KBM-7 (cell line): ENCODE measurements at regions not wholly inside any gene's neighbourhood (a gene's known extent, or its start where the extent isn't known, plus 50 kb on each side); places are given as distances from the start of the nearest gene placed in this dataset.

Experiments
- DNase-seq: peaks from one replicate; pipeline ENCODE4 v3.0.0-alpha.2; 2015
- in situ Hi-C: fragments of 300-500 bp; cut with MboI; formaldehyde crosslinking; loops from 2 replicates; pipeline ENCODE4 v1.14.3; 2020; ENCODE audit warnings: low sequenced_read_pairs, low pct_unique_long_range_greater_than_20kb, mixed read lengths

DNA sequence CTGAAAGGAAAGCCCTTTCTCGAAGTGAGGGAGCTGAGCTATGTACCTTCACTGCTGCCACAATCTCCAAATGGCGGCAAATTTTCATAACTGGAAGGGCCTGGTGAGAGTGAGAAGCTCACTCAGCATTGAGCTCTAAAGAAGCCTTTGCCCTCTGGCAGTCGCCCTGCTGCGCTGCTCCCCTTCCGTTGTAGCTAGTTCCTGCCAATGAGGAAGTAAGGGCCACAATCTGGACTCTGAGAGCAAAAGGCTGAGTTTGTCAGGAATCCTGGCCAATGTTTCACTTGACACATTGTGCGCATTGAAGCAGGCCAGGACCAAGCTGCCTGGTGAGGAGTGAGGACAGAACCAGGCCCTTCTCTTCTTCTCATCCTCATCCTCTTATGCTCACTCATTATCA is 579.5 kb downstream of the PDCD6IP start:
- in situ Hi-C loops = no loop called here
- DNase-seq = no peak

DNA sequence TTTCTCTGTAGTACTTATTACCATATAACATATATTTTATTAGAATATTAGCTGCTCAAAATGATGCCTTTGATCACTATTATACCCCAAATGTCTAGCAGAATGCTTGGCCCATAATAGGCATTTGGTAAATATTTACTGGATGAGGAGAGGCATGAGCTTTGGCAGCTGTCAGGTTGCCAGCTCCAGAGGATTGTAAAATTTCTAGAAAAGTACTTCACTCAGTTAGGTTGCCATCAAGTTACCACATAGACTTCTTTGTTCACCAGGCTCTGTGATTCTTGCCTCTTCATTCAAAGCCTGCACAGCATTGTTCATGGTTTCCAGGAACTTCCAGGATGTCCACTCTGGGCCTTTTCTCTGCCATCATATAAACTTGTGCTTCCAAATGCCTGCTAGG is 582.8 kb downstream of the PDCD6IP start:
- in situ Hi-C loops = no loop called here

DNA sequence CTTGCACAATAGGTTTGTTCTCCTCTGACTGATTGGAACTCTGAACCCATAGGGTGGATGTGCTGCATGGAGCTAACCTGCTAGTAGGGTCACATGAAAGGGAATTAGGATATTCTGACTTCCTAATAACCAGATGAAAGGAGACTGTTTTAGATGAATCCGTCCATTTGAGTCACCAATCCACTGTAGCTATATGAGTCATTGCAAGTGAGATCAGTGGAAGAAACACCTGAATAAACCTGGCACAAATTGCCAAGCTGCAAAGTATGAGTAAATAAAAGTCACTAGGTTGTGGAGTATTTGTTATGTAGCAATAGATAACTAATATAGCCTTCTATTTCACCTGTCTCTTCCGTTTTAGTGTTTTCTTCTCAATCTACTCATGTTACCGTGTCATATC is 584.4 kb downstream of the PDCD6IP start:
- in situ Hi-C loops = no loop called here
- DNase-seq = no peak

More for the DNA sequence above, 582.8 kb downstream of the PDCD6IP start:
- no peak for DNase-seq

DNA sequence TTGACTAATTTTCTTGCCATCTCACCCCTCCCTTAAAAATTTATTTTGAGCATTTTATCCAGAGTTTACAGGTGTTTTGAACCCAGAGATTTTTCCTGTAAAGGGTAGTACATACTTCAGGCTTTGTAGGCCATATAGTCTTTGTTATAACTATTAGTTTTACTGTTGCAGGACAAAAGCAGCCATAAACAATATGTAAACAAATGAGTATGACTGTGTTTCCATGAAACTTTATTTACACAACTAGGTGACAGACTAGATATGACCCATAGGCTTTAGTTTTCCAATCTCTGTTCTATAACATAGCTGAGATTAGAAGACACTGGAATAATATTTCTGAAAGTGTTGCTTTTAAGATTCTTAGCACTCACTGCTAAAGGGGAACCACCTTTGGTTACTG is 587.9 kb downstream of the PDCD6IP start:
- in situ Hi-C loops = no loop called here
- no peak for DNase-seq

DNA sequence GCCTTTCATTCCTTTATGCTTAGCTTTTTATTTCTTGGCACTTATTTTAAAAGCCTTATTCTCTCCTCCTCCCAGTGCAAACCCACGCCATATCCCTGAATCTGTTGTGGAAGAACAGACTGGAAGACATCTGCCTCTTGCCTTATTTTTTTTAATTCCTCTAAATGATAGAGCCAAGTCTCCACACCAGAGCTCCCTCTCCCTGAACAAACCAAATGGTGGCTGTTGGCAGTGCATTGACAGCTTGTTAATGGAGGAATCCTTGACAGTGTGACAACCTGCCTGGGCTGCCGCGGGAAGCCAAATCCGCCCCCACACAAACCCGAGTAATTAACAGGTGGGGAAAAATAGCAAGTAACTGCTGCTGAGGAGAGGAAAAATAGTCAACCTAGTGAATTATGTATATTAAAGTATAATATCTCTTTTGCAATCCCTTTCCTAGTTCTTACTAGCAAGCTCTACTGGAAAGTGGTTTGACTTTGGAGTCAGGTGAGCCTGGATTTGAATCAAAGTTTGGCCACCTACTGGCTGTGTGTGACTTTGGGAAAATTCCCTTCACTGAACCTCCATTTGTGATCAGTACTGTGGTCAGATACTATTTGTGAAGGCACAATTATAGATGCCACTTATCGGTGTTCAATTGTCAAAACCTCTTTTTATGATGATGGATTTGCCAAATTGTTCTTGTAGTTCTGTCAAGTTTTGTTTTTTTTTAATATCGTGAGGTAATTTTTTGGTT is 589.6 kb downstream of the PDCD6IP start:
- DNase-seq = no peak
- in situ Hi-C loops = no loop called here

DNA sequence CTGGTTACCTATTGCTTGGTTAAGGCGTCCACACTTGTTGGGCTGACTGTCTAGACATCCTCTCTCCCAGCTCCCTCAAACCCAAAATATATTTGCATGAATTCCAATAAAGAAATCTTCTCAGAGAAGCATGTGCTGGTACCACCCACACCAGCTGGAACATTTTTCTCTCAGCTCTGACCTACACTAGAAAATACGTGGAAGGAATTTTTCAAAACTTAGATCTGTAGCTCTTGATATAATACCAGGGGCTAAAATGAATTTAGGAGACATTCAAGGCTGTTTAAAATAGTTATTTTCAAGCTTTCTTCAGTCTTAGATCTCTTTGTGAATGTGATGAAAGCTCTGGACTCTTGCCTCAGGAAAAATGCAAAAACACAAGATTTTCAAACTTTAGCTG is 590.4 kb downstream of the PDCD6IP start:
- no peak for DNase-seq
- in situ Hi-C loops = no loop called here

DNA sequence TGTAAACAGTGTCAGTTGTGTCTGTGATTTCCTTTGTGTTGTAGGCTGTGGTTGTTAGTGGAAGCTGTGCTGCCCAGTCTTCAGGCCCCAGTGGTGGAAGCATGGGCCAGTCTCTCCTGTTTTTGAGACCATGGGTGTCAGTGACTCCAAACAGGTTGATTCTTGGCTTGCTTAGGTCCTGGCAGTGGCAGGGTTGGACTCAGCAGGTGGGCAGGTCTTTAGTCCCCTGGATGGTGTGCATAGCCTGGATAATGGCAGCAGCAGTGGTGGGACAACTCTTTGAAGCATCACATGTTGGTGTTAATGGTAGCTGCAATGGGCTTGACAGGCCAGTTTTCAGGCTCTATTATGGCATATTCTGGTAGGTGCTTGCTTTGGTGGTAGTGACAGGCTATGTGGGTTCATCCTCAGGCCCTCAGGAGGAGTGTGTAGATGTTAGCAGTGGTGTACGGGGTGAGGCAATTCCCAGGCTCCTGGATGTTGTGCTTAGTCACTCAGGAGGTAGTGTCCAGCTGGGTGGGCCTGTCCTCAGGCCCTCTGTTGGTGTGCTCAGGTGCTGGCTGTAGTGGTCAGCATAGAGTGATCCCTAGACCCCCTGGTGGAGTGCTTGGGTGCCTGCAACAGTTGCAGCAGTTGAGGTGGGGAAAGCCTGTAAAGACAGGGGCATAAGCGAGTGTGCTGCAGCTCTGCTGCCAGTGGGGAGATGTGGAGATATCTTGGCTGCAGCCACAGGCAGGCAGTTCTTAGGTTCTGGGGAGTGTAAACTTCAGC is 596.7 kb downstream of the PDCD6IP start:
- in situ Hi-C loops = no loop called here
- DNase-seq = no peak

DNA sequence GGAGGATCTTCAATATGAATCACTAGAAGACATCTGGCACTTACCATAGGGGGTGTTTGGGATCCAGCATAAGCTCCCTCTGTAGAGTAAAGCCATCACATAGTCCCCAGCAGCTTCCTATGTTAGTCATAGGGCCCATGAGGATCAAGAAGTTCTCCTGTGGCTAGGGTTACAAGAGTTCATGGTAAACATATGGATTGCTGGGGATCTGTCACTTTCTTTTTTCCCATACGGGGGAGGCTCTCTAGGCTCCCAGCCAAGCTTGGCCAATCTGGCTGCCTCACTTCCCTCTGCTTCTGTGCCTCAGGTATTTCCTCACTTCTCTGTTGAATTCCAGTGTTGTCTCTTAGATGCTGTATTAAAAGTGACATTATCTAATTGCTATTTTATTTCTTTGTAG is 597.9 kb downstream of the PDCD6IP start:
- DNase-seq = no peak
- in situ Hi-C loops = no loop called here

DNA sequence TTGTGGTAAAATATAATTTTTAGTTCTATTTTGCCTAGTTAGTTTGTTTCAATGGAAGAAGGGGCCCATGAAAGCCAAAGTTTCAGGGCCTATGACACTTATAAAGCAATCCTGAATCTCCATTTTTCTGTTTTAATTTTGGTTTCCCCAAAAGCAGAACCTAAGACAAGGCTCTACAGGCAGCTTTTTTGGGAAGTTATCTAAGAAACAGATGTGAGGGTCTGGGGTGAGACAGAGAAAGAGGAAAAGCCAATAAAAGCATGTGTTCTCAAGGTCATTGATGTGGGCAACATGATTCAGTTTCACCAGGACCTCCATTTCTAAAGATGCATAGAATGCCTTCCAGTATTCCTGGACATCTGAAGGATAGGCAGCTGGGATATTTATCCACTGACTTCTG is 598.5 kb downstream of the PDCD6IP start:
- in situ Hi-C loops = no loop called here
- DNase-seq = no peak

DNA sequence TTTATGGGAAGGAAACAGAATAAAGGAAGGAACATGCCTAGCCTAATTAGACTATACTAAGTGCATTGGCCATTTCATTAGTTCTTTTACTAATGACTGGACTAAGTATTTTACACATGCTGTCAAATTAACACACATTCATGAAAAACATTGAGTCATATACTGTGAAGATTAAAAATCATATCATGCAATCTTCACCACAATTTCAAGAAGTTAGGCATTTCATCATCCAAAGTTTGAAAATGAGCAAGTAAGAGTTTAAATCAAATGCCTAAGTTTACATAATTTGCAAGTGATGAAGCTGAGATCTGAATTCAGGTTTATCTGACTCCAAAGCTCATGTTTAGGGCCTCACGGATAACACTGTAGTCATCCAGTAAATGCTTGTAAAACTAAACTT is 601.0 kb downstream of the PDCD6IP start:
- DNase-seq = no peak

DNA sequence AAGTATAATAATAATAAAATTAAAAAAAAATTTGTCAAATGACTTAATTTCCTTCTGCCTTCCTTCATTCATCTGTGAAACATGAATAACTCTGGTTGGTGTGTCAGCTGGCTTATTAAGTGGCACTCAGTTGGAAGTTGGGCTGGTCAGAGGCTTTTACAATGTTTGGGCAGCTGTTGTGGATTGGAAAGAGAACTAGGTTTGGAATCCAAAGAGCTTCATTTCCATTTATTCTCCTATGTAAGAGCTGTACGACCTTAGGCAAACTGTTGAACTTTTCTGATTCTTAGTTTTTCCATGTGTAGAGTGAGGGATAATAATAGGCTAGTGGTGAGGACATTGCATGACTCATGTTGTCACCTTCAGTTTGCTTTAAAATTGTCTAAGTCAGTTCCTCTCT is 606.7 kb downstream of the PDCD6IP start:
- in situ Hi-C loops = no loop called here
- no peak for DNase-seq

More for the DNA sequence above, 601.0 kb downstream of the PDCD6IP start:
- in situ Hi-C loops = no loop called here

DNA sequence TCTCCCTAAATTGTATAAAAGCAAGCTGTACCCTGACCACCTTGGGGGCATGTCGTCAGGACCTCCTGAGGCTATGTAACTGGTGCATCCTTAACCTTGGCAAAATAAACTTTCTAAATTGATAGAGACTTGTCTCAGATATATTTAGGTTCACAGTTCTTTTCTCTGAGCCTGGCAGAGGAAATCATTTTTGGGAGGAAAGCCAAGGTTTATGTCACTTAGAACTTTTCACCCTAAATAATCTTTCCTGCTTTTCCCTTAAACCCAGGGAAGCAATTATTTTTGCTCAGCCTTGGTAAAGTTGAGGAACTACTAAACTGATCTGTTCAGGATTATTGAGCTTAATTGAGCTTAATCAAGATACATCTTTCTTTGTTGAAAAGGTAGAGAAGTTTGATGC is 608.9 kb downstream of the PDCD6IP start:
- no peak for DNase-seq
- in situ Hi-C loops = no loop called here

DNA sequence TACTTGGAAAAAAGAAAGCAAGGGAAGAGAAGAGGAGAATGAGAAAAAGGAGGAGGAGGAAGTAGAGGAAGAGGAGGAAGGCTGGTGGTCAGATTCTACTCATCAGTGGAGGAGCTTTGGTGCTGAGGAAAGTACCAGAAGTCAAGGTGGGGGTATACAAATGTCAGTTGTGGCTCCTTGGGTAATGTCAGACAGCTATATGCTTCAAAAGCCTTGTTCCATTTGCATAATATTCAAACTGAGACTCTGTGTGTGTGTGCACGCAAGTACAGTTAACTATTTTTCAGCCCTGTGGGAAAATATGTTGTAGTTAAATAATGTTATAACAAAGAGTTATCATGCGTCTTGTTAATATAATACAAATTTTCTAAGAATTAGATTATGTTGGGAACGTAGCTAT is 609.7 kb downstream of the PDCD6IP start:
- in situ Hi-C loops = no loop called here
- no peak for DNase-seq

DNA sequence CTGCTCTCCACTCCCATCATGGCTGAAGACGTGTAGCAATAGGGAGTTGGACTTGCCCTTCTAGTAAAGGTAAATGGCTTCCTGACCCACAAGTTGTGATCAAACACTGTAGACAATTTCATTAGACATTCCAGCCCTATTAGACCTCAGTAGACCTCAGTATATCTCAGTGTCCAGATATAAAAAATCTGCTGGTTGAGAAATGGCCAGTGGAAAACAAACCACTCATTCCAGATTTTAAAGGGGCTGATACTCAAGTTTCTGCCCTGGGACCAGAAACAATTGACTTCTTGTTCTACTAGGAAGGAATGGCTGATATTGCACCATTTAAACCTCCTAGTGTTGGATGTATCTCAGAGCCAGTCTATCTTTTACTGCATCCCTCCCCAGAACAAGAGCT is 613.2 kb downstream of the PDCD6IP start:
- no peak for DNase-seq
- in situ Hi-C loops = no loop called here

DNA sequence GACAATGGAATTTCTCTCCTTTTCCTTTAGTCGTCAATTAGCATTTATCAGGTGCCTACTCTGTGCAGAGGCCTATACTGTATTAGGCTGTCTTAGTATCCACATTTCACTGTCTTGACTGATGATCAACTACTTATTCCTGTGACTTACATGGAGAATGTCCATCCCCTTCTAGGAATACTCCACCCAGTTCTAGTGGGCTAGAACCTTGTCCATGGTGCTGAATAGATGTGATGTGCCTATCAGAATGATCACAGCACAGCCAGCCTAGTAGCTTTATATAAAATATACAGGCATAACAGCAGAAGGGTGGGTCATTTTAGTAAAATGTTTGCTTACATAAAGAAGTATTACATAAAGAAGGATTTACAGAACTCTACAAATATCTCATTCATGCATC is 621.4 kb downstream of the PDCD6IP start:
- in situ Hi-C loops = no loop called here
- peak; percentile 9 for DNase-seq

DNA sequence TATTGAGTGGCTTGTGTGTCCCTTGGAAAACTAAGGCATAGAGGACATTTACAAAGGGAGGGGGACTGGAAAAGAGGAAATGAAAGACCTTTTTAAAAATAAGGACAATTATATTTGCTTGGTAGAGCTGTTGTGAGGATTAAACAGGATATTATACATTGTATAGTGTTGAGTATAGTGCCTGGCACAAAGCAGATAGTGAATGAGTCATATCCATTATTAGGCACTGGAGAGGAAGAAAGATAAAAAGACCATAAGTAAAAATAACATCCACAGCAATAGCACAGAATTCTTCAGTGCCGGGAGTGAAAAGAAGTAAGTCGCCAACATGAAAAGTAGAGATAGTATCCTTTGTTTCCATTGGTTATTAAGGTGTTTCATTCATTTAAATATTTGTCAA is 623.3 kb downstream of the PDCD6IP start:
- DNase-seq = no peak
- in situ Hi-C loops = no loop called here

DNA sequence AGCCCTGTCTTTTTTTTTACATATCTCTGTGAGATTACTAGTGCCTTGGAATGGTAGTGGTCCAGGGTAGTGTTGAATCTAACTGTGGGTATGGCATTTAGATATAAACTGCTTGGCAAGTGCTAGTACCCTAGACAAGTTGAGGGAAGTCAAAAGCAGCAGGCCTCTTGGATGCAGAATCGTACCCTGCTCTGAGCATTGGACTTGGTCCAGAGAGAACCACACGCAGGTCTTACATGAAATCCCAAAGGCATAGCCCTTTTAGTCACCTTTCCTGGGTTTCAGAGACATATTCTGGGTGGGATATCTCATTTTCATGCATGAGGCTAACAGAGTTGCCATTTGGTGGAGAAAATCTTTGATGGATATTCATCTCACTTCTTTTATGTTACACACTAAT is 641.4 kb downstream of the PDCD6IP start:
- no peak for DNase-seq
- in situ Hi-C loops = no loop called here

DNA sequence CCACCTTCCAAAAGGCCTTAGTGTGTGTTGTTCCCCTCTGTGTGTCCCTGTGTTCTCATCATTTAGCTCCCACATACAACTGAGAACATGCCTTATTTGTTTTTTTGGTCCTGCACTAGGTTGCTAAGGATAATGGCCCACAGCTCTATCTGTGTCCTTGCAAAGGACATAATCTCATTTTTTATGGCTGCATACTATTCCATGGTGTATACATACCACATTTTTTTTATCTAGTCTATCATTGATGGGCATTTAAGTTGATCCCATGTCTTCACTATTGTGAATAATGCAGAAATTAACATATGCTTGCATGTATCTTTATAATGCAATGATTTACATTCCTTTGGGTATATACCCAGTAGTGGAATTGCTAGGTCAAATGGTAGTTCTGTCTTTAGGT is 645.7 kb downstream of the PDCD6IP start:
- in situ Hi-C loops = no loop called here
- DNase-seq = no peak

DNA sequence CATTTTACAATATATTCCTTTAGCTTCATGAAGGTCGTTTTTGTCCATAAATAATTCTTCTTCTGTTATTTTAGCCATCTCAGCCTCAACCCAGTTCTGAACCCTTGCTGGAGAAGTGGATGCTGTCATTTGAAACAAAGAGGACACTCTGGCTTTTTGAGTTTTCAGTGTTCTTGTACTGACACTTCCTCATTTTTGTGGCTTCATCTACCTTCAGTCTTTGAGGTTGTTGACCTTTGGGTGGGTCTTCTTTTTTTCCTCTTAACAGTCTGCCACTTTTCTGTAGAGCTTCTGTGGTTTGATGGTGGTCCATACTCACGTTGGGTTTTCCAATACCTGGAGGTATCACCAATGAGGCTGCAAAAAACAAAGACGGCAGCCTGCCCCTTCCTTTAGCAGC is 650.9 kb downstream of the PDCD6IP start:
- DNase-seq = peak; percentile 2
- in situ Hi-C loops = no loop called here

DNA sequence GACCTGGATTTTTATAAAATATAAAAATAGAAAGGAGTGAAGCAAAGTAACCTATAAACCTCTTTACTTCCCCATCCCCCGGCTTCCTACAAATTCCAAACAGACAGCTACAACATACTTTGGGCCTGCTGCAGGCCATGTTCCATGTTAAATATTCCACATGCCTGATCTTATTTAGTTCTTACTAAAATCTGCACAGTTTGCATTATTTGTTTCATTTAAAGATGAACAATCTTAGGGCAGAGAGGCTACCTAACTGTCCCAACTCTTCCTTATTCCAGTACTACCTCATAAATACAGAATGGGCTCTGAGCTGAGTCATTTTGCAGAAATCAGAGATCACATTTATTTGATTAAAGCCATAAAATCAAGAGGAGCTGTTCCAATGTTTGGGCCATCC is 665.0 kb downstream of the PDCD6IP start:
- in situ Hi-C loops = no loop called here
- no peak for DNase-seq

DNA sequence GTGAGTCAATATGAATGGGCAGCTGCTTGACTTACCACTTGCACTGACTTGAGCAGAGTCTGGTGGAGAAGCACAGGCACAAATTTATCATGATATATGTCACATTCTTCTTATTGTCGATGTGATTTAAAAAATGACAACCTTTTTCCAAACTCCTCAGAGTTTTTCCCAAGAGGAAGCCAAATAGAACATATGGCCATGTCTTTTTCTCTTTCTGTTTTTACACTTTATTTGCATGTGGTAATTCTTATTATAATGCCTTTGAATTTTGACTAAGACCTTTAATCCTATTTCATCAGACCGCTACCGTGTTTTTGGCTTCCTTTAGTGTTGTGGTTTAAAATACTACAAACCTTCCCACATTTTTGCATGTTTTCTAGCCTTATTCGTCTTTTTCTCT is 666.2 kb downstream of the PDCD6IP start:
- no peak for DNase-seq
- in situ Hi-C loops = no loop called here
